ENCODE measurements at regions not wholly inside any gene's neighbourhood (a gene's known extent, or its start where the extent isn't known, plus 50 kb on each side); places are given as distances from the start of the nearest gene placed in this dataset.

DNA sequence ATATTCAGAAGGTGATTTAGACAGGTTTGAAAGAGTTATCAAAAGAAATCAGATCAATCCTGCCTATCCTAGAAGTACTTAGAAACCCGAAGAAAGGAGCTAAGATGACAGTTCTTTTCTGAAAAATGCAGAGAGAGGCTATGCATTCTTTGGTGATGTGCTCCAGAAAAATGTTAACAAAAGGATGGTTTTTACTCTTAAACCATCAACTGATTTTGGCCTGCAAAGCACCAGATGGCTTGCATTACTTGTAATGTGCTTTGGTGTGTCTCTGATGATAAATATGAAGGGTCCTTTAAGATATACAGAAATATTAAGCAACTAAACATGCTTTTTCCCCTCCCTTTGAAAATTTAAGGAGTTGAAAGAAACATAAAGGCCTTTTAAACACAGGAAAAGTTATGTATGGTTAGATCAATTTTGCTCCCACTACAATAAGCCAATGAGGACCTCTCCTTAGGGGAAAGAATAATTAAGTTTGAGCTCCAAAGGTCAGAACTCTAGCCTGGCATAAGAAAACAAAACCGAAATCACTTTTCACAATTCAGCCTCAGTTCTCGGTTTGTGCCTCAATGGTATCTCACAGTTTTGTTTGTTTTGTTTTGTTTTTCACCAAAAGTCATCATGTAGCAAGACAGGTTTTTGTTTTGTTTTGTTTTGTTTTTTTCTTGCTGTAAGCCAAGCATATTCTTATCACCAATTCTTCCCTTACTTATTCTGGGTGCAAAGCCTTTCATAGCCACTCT is 302.4 kb upstream of the NT5C1B start:
- no peak overlapping the region for H3K4me3 ChIP-seq (ENCODE audit: low read length)
- H3K27me3 ChIP-seq (ENCODE audit: insufficient read depth, low read depth, low read length), result no peaks in the 10 kb centered on the region
- no peak overlapping the region for H3K9ac ChIP-seq (ENCODE audit: low read length)
- H3K79me2 ChIP-seq (replicated peaks; ENCODE audit: insufficient read depth, low read length), result no peaks in the 10 kb centered on the region
- TF ChIP-seq MXI1 (conservative IDR thresholded peaks at IDR 0.05; ENCODE audit: poor library complexity, severe bottlenecking) (no peak), EZH2 (IDR thresholded peaks at IDR 0.05; ENCODE audit: borderline replicate concordance, insufficient read depth, low read length, poor library complexity, severe bottlenecking) (no peak), RAD21 (conservative IDR thresholded peaks at IDR 0.05) (no peak), SMC3 (conservative IDR thresholded peaks at IDR 0.05; ENCODE audit: poor library complexity) (no peak), TAF1 (IDR thresholded peaks at IDR 0.05; ENCODE audit: low read depth) (no peak), EP300 (conservative IDR thresholded peaks at IDR 0.05; ENCODE audit: poor library complexity, severe bottlenecking) (no peak), POLR2AphosphoS5 (IDR thresholded peaks at IDR 0.05) (no peak)
- TF ChIP-seq, protein P1, sequence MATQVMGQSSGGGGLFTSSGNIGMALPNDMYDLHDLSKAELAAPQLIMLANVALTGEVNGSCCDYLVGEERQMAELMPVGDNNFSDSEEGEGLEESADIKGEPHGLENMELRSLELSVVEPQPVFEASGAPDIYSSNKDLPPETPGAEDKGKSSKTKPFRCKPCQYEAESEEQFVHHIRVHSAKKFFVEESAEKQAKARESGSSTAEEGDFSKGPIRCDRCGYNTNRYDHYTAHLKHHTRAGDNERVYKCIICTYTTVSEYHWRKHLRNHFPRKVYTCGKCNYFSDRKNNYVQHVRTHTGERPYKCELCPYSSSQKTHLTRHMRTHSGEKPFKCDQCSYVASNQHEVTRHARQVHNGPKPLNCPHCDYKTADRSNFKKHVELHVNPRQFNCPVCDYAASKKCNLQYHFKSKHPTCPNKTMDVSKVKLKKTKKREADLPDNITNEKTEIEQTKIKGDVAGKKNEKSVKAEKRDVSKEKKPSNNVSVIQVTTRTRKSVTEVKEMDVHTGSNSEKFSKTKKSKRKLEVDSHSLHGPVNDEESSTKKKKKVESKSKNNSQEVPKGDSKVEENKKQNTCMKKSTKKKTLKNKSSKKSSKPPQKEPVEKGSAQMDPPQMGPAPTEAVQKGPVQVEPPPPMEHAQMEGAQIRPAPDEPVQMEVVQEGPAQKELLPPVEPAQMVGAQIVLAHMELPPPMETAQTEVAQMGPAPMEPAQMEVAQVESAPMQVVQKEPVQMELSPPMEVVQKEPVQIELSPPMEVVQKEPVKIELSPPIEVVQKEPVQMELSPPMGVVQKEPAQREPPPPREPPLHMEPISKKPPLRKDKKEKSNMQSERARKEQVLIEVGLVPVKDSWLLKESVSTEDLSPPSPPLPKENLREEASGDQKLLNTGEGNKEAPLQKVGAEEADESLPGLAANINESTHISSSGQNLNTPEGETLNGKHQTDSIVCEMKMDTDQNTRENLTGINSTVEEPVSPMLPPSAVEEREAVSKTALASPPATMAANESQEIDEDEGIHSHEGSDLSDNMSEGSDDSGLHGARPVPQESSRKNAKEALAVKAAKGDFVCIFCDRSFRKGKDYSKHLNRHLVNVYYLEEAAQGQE (IDR thresholded peaks at IDR 0.05; ENCODE audit: borderline replicate concordance), result no peak
- TF ChIP-seq, protein P2, sequence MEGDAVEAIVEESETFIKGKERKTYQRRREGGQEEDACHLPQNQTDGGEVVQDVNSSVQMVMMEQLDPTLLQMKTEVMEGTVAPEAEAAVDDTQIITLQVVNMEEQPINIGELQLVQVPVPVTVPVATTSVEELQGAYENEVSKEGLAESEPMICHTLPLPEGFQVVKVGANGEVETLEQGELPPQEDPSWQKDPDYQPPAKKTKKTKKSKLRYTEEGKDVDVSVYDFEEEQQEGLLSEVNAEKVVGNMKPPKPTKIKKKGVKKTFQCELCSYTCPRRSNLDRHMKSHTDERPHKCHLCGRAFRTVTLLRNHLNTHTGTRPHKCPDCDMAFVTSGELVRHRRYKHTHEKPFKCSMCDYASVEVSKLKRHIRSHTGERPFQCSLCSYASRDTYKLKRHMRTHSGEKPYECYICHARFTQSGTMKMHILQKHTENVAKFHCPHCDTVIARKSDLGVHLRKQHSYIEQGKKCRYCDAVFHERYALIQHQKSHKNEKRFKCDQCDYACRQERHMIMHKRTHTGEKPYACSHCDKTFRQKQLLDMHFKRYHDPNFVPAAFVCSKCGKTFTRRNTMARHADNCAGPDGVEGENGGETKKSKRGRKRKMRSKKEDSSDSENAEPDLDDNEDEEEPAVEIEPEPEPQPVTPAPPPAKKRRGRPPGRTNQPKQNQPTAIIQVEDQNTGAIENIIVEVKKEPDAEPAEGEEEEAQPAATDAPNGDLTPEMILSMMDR (IDR thresholded peaks at IDR 0.05; ENCODE audit: poor library complexity, severe bottlenecking), result no peak
- H3K4me2 ChIP-seq (ENCODE audit: low read length), result no peak overlapping the region
- H3K27ac ChIP-seq (ENCODE audit: low read length), result no peak overlapping the region
- H3F3A ChIP-seq (ENCODE audit: insufficient read depth, low read length, poor library complexity, severe bottlenecking), result no peaks in the 10 kb centered on the region
- no peaks in the 10 kb centered on the region for H4K20me1 ChIP-seq (ENCODE audit: insufficient read depth)
- no peaks in the 10 kb centered on the region for H3K9me2 ChIP-seq (ENCODE audit: insufficient read depth, low read length)
- no peaks in the 10 kb centered on the region for H3K36me3 ChIP-seq (ENCODE audit: insufficient read depth, low read length)
- no peaks in the 10 kb centered on the region for H3K9me3 ChIP-seq (ENCODE audit: low read length)
- H2AFZ ChIP-seq (ENCODE audit: low read depth, low read length), result no peak overlapping the region

DNA sequence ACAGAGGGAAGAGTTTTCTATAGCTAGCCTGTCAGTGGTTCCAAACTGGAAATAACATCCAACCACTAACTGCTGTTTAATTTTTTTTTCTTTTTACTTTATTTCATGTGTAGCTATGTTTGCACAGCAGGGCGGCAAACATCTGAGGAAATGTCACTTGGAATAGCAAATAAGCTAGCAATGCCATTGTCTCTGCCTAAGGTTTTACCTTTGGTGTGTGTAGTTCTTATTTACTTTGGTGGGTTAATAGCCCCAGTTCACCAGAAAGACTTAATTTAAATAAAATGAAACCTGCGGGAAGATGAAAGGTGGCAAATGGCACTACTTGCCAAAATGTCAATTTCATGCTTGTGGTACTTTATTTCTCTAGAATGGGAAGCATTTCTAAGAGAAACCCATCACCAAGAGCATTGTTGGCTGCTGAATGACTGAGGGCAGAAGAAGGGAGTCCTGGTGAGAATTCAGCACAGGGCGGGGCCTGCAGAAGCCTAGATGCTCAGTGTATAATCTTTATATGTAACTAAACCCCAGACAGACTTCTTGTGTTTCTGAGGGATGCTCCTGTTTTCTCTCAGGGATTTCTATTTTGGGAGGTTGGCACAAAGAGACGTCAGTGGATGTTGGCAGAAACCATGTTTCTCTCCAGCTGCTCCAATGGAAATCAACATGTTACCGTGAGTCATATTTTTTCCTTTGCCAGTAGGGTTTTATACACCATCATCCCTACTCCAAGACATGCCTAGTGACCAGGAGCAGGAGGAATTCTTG is 300.4 kb upstream of the NT5C1B start:
- Histone ChIP-seq H3K27ac (ENCODE audit: low read length) (no peak overlapping the region), H3K4me2 (ENCODE audit: low read length) (no peak overlapping the region), H3F3A (ENCODE audit: insufficient read depth, low read length, poor library complexity, severe bottlenecking) (no peaks in the 10 kb centered on the region)

More for the DNA sequence above, 300.4 kb upstream of the NT5C1B start:
- Histone ChIP-seq H3K4me3 (ENCODE audit: low read length) (no peak overlapping the region), H3K36me3 (ENCODE audit: insufficient read depth, low read length) (no peaks in the 10 kb centered on the region), H3K9me3 (ENCODE audit: low read length) (no peaks in the 10 kb centered on the region), H3K27me3 (ENCODE audit: insufficient read depth, low read depth, low read length) (no peaks in the 10 kb centered on the region), H2AFZ (ENCODE audit: low read depth, low read length) (no peak overlapping the region), H3K9ac (ENCODE audit: low read length) (no peak overlapping the region), H4K20me1 (ENCODE audit: insufficient read depth) (no peaks in the 10 kb centered on the region), H3K79me2 (replicated peaks; ENCODE audit: insufficient read depth, low read length) (no peaks in the 10 kb centered on the region), H3K9me2 (ENCODE audit: insufficient read depth, low read length) (no peaks in the 10 kb centered on the region)
- no peak for TF ChIP-seq POLR2AphosphoS5 (IDR thresholded peaks at IDR 0.05)
- TF ChIP-seq, protein P2 (IDR thresholded peaks at IDR 0.05; ENCODE audit: poor library complexity, severe bottlenecking), result no peak
- TF ChIP-seq MXI1 (conservative IDR thresholded peaks at IDR 0.05; ENCODE audit: poor library complexity, severe bottlenecking), result no peak
- TF ChIP-seq RAD21 (conservative IDR thresholded peaks at IDR 0.05), result no peak
- no peak for TF ChIP-seq EP300 (conservative IDR thresholded peaks at IDR 0.05; ENCODE audit: poor library complexity, severe bottlenecking)
- TF ChIP-seq EZH2 (IDR thresholded peaks at IDR 0.05; ENCODE audit: borderline replicate concordance, insufficient read depth, low read length, poor library complexity, severe bottlenecking), result no peak

Measured in neural cell (in vitro differentiated cells).